Endothelial cell of umbilical vein (primary cell): ENCODE measurements at regions not wholly inside any gene's neighbourhood (a gene's known extent, or its start where the extent isn't known, plus 50 kb on each side); places are given as distances from the start of the nearest gene placed in this dataset.

ENCODE experiments used
- BruUV-seq: library from RNA; stranded (reverse); fragments of 400-500 nt; replicated peaks from 2 replicates; lab custom pipeline; 2021; lab: Mats Ljungman, UMichigan
- CTCF ChIA-PET: fragments of 300-600, 350-600 bp; sonication (Branson Sonifier 250); formaldehyde crosslinking; loops from one replicate; lab custom pipeline; 2021; ENCODE audit warnings: antibody characterized with exemption, inconsistent platforms; lab: Charles Lee
- POLR2A ChIA-PET: fragments of 300-600, 350-600 bp; sonication (Branson Sonifier 250); formaldehyde crosslinking; loops from one replicate; lab custom pipeline; 2021; ENCODE audit warnings: antibody characterized with exemption, inconsistent platforms; lab: Charles Lee
- DNase-seq: peaks from one replicate; pipeline ENCODE4 v3.0.0-alpha.2; 2011; ENCODE audit warnings: low read depth, low spot score
- FAIRE-seq: peaks from 2 replicates; lab custom pipeline; 2011; peaks lifted over from hg19 to GRCh38; lab: Jason Lieb, UNC
- H2AFZ ChIP-seq: 2 replicates; pipeline ENCODE4 v1.6.0; 2012; ENCODE audit warnings: low read depth, low read length, control low read depth, inconsistent platforms
- H3K27ac ChIP-seq: 2 replicates; pipeline ENCODE4 v1.5.1; 2011; ENCODE audit warnings: low read depth, mild to moderate bottlenecking, control low read depth, low read length, moderate library complexity; ENCODE audit not compliant: insufficient read depth
- H3K27me3 ChIP-seq, 2 experiments: 2 replicates each; pipeline versions ENCODE4 v1.6.0 to v1.6.1; 2011; ENCODE audit warnings: low read length in 2 of 2, mixed read lengths in 1 of 2; ENCODE audit not compliant: control insufficient read depth in 2 of 2, insufficient read depth in 2 of 2
- H3K36me3 ChIP-seq, 2 experiments: 2 replicates in 1 of 2; 3 replicates in 1 of 2; pipeline ENCODE4 v1.5.1; 2011; ENCODE audit warnings: low read length in 2 of 2, mild to moderate bottlenecking in 1 of 2, moderate library complexity in 1 of 2; ENCODE audit not compliant: control insufficient read depth in 2 of 2, insufficient read depth in 2 of 2; ENCODE audit errors: extremely low read depth in 1 of 2
- H3K4me1 ChIP-seq: 3 replicates; pipeline ENCODE4 v1.5.1; 2011; ENCODE audit warnings: mild to moderate bottlenecking, low read length; ENCODE audit not compliant: control insufficient read depth, insufficient read depth; ENCODE audit errors: extremely low read depth
- H3K4me2 ChIP-seq: 2 replicates; pipeline ENCODE4 v1.6.1; 2011; ENCODE audit warnings: low read length, control low read depth, mixed read lengths; ENCODE audit not compliant: insufficient read depth
- H3K4me3 ChIP-seq, 3 experiments: fragments of 200-600 bp in 1 of 3; sonication (generic), shearing (Covaris generic) in 1 of 3; replicated peaks in 1 of 3; 2 replicates each; pipeline ENCODE4 v1.5.1; 2011 to 2016; ENCODE audit warnings: control low read depth in 3 of 3, low read length in 3 of 3, mild to moderate bottlenecking in 2 of 3, inconsistent platforms in 1 of 3, low read depth in 1 of 3, moderate library complexity in 1 of 3; ENCODE audit not compliant: insufficient read depth in 1 of 3
- H3K79me2 ChIP-seq: 2 replicates; pipeline ENCODE4 v1.6.0; 2012; ENCODE audit warnings: low read length, inconsistent platforms; ENCODE audit not compliant: control insufficient read depth, insufficient read depth
- H3K9ac ChIP-seq: replicated peaks from 2 replicates; pipeline ENCODE3; 2011; ENCODE audit warnings: low read length, control low read depth; ENCODE audit not compliant: insufficient read depth; ENCODE audit errors: extremely low read depth
- H3K9me1 ChIP-seq: replicated peaks from 3 replicates; pipeline ENCODE4 v1.6.0; 2011; ENCODE audit warnings: mild to moderate bottlenecking, low read length; ENCODE audit not compliant: control insufficient read depth, insufficient read depth; ENCODE audit errors: extremely low read depth
- H3K9me3 ChIP-seq: replicated peaks from 2 replicates; pipeline ENCODE4 v1.5.1; 2012; ENCODE audit warnings: low read length, inconsistent platforms; ENCODE audit not compliant: control insufficient read depth, insufficient read depth
- H4K20me1 ChIP-seq: replicated peaks from 2 replicates; pipeline ENCODE3; 2011; ENCODE audit warnings: mild to moderate bottlenecking, low read length; ENCODE audit not compliant: control insufficient read depth, insufficient read depth; ENCODE audit errors: extremely low read depth
- CTCF ChIP-seq, 2 donors: IDR thresholded peaks; 1 replicate in 1 of 2; 2 replicates in 1 of 2; pipeline ENCODE4 v1.5.1; 2011; ENCODE audit warnings: low read length in 2 of 2, mild to moderate bottlenecking in 2 of 2, moderate library complexity in 2 of 2, control low read depth in 1 of 2, inconsistent platforms in 1 of 2, low read depth in 1 of 2; ENCODE audit not compliant: insufficient read depth in 1 of 2; ENCODE audit errors: extremely low read depth in 1 of 2
- EZH2 ChIP-seq: IDR thresholded peaks from 2 replicates; pipeline ENCODE4 v1.6.1; 2012; ENCODE audit warnings: borderline replicate concordance, low read depth, mild to moderate bottlenecking, moderate library complexity, low read length, inconsistent platforms; ENCODE audit not compliant: severe bottlenecking
- FOS ChIP-seq: IDR thresholded peaks from 2 replicates; pipeline ENCODE4 v1.6.1; 2011; ENCODE audit warnings: mild to moderate bottlenecking, low read length, moderate library complexity, borderline replicate concordance; ENCODE audit not compliant: insufficient read depth
- GATA2 ChIP-seq: IDR thresholded peaks from 2 replicates; pipeline ENCODE4 v1.7.0; 2011; ENCODE audit warnings: low read depth, mild to moderate bottlenecking, moderate library complexity, mixed read lengths, low read length; ENCODE audit not compliant: insufficient read length, insufficient read depth
- JUN ChIP-seq: IDR thresholded peaks from 2 replicates; pipeline ENCODE4 v1.6.1; 2011; ENCODE audit warnings: borderline replicate concordance, low read depth; ENCODE audit not compliant: insufficient read length, insufficient read depth
- MAX ChIP-seq: IDR thresholded peaks from 2 replicates; pipeline ENCODE4 v1.6.1; 2011; ENCODE audit not compliant: insufficient read depth, insufficient read length
- MYC ChIP-seq: IDR thresholded peaks from one replicate; pipeline ENCODE4 v1.6.1; 2011; ENCODE audit warnings: mild to moderate bottlenecking, low read depth, low read length
- POLR2A ChIP-seq: IDR thresholded peaks from 2 replicates; pipeline ENCODE4 v1.6.1; 2012; ENCODE audit warnings: low read depth, mild to moderate bottlenecking, control low read depth, low read length
- POLR2AphosphoS5 ChIP-seq: IDR thresholded peaks from 2 replicates; pipeline ENCODE4 v1.6.1; 2012; ENCODE audit warnings: low read depth, mild to moderate bottlenecking, control low read depth, low read length, moderate library complexity; ENCODE audit not compliant: insufficient read depth
- dilution Hi-C: fragments of 300-500 bp; cut with MboI; formaldehyde crosslinking; loops from one replicate; pipeline ENCODE4 v1.15.0; 2019; ENCODE audit warnings: low sequenced_read_pairs; ENCODE audit not compliant: extremely low pct_ligation_motif_present
- intact Hi-C: fragments of 100-400 bp; cut with micrococcal nuclease; formaldehyde crosslinking; loops from one replicate; pipeline ENCODE4 v1.10.0; 2022

- TF ChIP-seq POLR2AphosphoS5 (no peak), EZH2 (no peak), MAX (no peak), JUN (no peak), FOS (no peak), MYC (no peak), CTCF (IDR thresholded peaks at IDR 0.05; ENCODE audit: extremely low read depth in 1 of 2, insufficient read depth in 1 of 2, low read depth in 1 of 2, low read length in 2 of 2) (no peak), GATA2 (no peak), POLR2A (no peak)
- no peaks in the 10 kb centered on the region for H3K79me2 ChIP-seq
- no peak overlapping the region for H3K27ac ChIP-seq
- no peak overlapping the region for H2AFZ ChIP-seq
- no peaks in the 10 kb centered on the region for H3K4me1 ChIP-seq
- no peaks in the 10 kb centered on the region for H3K9me1 ChIP-seq
- CTCF ChIA-PET: no interaction called here
- FAIRE-seq: no peak
- POLR2A ChIA-PET: no interaction called here
- no peak overlapping the region for H3K9ac ChIP-seq
- BruUV-seq: no TSS peak
- no peak overlapping the region for H3K4me3 ChIP-seq
- no peaks in the 10 kb centered on the region for H3K27me3 ChIP-seq
- dilution Hi-C loops: no loop called here
- H3K9me3 ChIP-seq: no peaks in the 10 kb centered on the region
- no peaks in the 10 kb centered on the region for H3K36me3 ChIP-seq
- no peaks in the 10 kb centered on the region for H4K20me1 ChIP-seq
- H3K4me2 ChIP-seq: no peak overlapping the region
- intact Hi-C loops: no loop called here
- no peak for DNase-seq
These were observed 72.9 kb upstream of the RGS4 start for GRCh38 chr1:162996261-162996660.
